ENCODE measurements at regions not wholly inside any gene's neighbourhood (a gene's known extent, or its start where the extent isn't known, plus 50 kb on each side); places are given as distances from the start of the nearest gene placed in this dataset.

DNA sequence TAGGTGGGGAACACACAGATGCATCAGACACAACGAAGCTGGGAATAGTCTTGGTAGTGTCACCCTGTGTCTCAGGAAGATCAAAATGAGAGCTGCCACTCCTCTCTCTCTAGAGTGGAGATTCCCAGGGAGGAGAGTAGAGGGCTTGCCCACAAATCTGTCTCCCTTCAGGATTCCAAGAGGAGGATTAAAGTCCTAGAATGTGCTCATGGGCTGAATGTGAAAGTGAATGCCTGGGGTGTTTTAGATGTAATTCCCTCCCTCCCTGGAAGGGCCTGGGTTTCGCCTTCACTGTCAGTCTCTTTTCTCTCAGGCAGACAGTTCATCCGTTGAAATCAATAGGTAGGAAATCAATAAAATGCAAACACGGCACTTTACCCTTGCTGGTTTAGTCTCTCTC lies 282.6 kb upstream of the PPARGC1A start:
- no peak for TF ChIP-seq POLR2A (IDR thresholded peaks at IDR 0.05)
- TF ChIP-seq, protein P1, sequence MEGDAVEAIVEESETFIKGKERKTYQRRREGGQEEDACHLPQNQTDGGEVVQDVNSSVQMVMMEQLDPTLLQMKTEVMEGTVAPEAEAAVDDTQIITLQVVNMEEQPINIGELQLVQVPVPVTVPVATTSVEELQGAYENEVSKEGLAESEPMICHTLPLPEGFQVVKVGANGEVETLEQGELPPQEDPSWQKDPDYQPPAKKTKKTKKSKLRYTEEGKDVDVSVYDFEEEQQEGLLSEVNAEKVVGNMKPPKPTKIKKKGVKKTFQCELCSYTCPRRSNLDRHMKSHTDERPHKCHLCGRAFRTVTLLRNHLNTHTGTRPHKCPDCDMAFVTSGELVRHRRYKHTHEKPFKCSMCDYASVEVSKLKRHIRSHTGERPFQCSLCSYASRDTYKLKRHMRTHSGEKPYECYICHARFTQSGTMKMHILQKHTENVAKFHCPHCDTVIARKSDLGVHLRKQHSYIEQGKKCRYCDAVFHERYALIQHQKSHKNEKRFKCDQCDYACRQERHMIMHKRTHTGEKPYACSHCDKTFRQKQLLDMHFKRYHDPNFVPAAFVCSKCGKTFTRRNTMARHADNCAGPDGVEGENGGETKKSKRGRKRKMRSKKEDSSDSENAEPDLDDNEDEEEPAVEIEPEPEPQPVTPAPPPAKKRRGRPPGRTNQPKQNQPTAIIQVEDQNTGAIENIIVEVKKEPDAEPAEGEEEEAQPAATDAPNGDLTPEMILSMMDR (IDR thresholded peaks at IDR 0.05): no peak

Measured in suprapubic skin (tissue), 3 donors.